ENCODE measurements at regions not wholly inside any gene's neighbourhood (a gene's known extent, or its start where the extent isn't known, plus 50 kb on each side); places are given as distances from the start of the nearest gene placed in this dataset.

- Mint-ChIP-seq H3K36me3 (ENCODE audit: low read depth, unreplicated experiment) (no peaks in the 10 kb centered on the region), H3K27ac (ENCODE audit: unreplicated experiment) (no peak overlapping the region), H3K9me3 (ENCODE audit: unreplicated experiment) (no peaks in the 10 kb centered on the region), H3K4me1 (ENCODE audit: unreplicated experiment) (no peaks in the 10 kb centered on the region), H3K4me3 (ENCODE audit: unreplicated experiment) (no peak overlapping the region), H3K27me3 (ENCODE audit: unreplicated experiment) (no peaks in the 10 kb centered on the region)
- DNase-seq (ENCODE audit: low spot score), result no peak
- TF ChIP-seq CTCF (IDR thresholded peaks at IDR 0.05; ENCODE audit: unreplicated experiment), result no peak
Observed at GRCh38 chr9:90114641-90115425, 510.0 kb downstream of the GADD45G start.

- H3K4me1 Mint-ChIP-seq (ENCODE audit: unreplicated experiment), result no peaks in the 10 kb centered on the region
- H3K27me3 Mint-ChIP-seq (ENCODE audit: unreplicated experiment), result no peaks in the 10 kb centered on the region
- H3K9me3 Mint-ChIP-seq (ENCODE audit: unreplicated experiment), result no peaks in the 10 kb centered on the region
- no peak overlapping the region for H3K27ac Mint-ChIP-seq (ENCODE audit: unreplicated experiment)
- H3K4me3 Mint-ChIP-seq (ENCODE audit: unreplicated experiment), result no peak overlapping the region
- no peak for TF ChIP-seq CTCF (IDR thresholded peaks at IDR 0.05; ENCODE audit: unreplicated experiment)
- DNase-seq (ENCODE audit: low spot score), result no peak
- H3K36me3 Mint-ChIP-seq (ENCODE audit: low read depth, unreplicated experiment), result no peaks in the 10 kb centered on the region
Observed at GRCh38 chr9:90121762-90122161, 517.0 kb downstream of the GADD45G start.

- Mint-ChIP-seq H3K36me3 (ENCODE audit: low read depth, unreplicated experiment) (no peaks in the 10 kb centered on the region), H3K4me1 (ENCODE audit: unreplicated experiment) (no peaks in the 10 kb centered on the region), H3K4me3 (ENCODE audit: unreplicated experiment) (no peak overlapping the region), H3K9me3 (ENCODE audit: unreplicated experiment) (no peaks in the 10 kb centered on the region), H3K27me3 (ENCODE audit: unreplicated experiment) (no peaks in the 10 kb centered on the region), H3K27ac (ENCODE audit: unreplicated experiment) (no peak overlapping the region)
- TF ChIP-seq CTCF (IDR thresholded peaks at IDR 0.05; ENCODE audit: unreplicated experiment), result no peak
- no peak for DNase-seq (ENCODE audit: low spot score)
Observed at GRCh38 chr9:90124961-90125360, 517.7 kb downstream of the DIRAS2 start.

DNA sequence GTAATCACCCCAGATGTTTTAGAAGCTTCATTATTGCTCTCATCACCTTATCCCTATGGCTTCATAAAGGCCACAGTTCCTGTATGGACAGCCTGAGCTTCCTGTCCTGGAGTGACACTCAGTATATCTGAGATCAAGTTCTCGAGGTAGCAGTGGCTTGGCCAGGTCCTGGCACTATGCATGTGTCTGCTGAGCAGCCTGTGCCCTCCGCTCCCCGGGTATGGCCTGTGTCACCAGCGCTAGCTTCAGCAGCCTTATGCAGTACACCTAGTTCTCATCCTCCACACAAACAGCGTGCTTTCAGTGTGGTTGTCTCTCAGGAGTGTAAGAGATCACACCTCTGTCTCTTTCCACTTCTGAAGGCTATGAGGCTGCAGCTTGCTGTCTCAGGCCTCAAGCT is 514.7 kb downstream of the DIRAS2 start:
- Mint-ChIP-seq H3K27me3 (ENCODE audit: unreplicated experiment) (no peaks in the 10 kb centered on the region), H3K36me3 (ENCODE audit: low read depth, unreplicated experiment) (no peaks in the 10 kb centered on the region), H3K4me3 (ENCODE audit: unreplicated experiment) (no peak overlapping the region), H3K27ac (ENCODE audit: unreplicated experiment) (no peak overlapping the region), H3K4me1 (ENCODE audit: unreplicated experiment) (no peaks in the 10 kb centered on the region), H3K9me3 (ENCODE audit: unreplicated experiment) (no peaks in the 10 kb centered on the region)
- no peak for DNase-seq (ENCODE audit: low spot score)
- no peak for TF ChIP-seq CTCF (IDR thresholded peaks at IDR 0.05; ENCODE audit: unreplicated experiment)

GRCh38 chr9:90128587-90129190 is 513.9 kb downstream of the DIRAS2 start:
- H3K9me3 Mint-ChIP-seq (ENCODE audit: unreplicated experiment), result no peaks in the 10 kb centered on the region
- H3K4me1 Mint-ChIP-seq (ENCODE audit: unreplicated experiment), result no peaks in the 10 kb centered on the region
- no peaks in the 10 kb centered on the region for H3K36me3 Mint-ChIP-seq (ENCODE audit: low read depth, unreplicated experiment)
- H3K4me3 Mint-ChIP-seq (ENCODE audit: unreplicated experiment), result no peak overlapping the region
- DNase-seq (ENCODE audit: low spot score), result no peak
- no peak for TF ChIP-seq CTCF (IDR thresholded peaks at IDR 0.05; ENCODE audit: unreplicated experiment)
- no peak overlapping the region for H3K27ac Mint-ChIP-seq (ENCODE audit: unreplicated experiment)
- H3K27me3 Mint-ChIP-seq (ENCODE audit: unreplicated experiment), result no peaks in the 10 kb centered on the region

Data from endothelial cell (in vitro differentiated cells).